SK-N-SH (cell line): ENCODE measurements at regions not wholly inside any gene's neighbourhood (a gene's known extent, or its start where the extent isn't known, plus 50 kb on each side); places are given as distances from the start of the nearest gene placed in this dataset.

ENCODE experiments used
- CHD2 ChIP-seq: fragments of 150-350 bp; IDR thresholded peaks from 2 replicates; pipeline ENCODE4 v1.6.1; 2018; ENCODE audit warnings: low read length; ENCODE audit not compliant: partially characterized antibody
- CTCF ChIP-seq: fragments of 200-600 bp; sonication (generic); IDR thresholded peaks from 2 replicates; pipeline ENCODE4 v1.6.1; 2017; ENCODE audit warnings: antibody characterized with exemption, mild to moderate bottlenecking, moderate library complexity
- FOSL2 ChIP-seq: IDR thresholded peaks from 2 replicates; pipeline ENCODE4 v1.4.0; 2012; ENCODE audit warnings: low read depth, mild to moderate bottlenecking, moderate library complexity, borderline replicate concordance
- MXI1 ChIP-seq: IDR thresholded peaks from 2 replicates; pipeline ENCODE4 v1.6.1; 2012; ENCODE audit warnings: mild to moderate bottlenecking, low read depth, low read length, improper control_type of control experiment
- POLR2AphosphoS5 ChIP-seq: IDR thresholded peaks from 2 replicates; pipeline ENCODE4 v1.6.1; 2012; ENCODE audit warnings: low read depth, low read length
- RAD21 ChIP-seq: IDR thresholded peaks from 2 replicates; pipeline ENCODE4 v1.6.1; 2012; ENCODE audit warnings: mild to moderate bottlenecking, low read length
- RFX5 ChIP-seq: IDR thresholded peaks from 2 replicates; pipeline ENCODE4 v1.6.1; 2012; ENCODE audit warnings: mild to moderate bottlenecking, improper control_type of control experiment, low read length
- TF ChIP-seq, protein P1 (sequence below): IDR thresholded peaks from 2 replicates; pipeline ENCODE4 v1.4.0; 2012; ENCODE audit warnings: low read depth
- TF ChIP-seq, protein P2 (sequence below): fragments of 150-350 bp; IDR thresholded peaks from 2 replicates; pipeline ENCODE4 v1.6.1; 2017; ENCODE audit warnings: antibody characterized with exemption, low read length, low read depth, borderline replicate concordance

DNA sequence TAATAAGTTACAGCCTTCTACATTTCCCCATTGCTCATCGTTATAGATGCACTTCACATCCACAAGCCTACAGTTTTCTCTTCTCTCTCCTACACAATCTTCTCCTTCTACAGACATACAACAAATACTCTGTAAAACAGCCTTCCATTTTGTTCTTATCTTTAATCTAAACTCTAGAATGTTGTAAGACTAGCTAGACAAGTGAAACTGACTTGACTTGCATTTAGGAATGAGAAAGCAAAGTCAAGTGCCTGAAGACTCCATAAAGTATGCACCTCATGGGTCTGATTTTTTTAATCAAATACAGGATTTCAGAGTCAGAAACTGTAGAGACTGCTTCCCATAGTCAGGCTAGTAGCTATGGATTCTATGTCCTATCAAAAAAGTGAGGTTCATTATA is 190.3 kb downstream of the KLHL28 start:
- TF ChIP-seq CTCF, result no peak
- no peak for TF ChIP-seq MXI1
- TF ChIP-seq CHD2, result no peak
- TF ChIP-seq POLR2AphosphoS5, result no peak
- TF ChIP-seq RAD21, result no peak
- no peak for TF ChIP-seq RFX5
- TF ChIP-seq, protein P1, sequence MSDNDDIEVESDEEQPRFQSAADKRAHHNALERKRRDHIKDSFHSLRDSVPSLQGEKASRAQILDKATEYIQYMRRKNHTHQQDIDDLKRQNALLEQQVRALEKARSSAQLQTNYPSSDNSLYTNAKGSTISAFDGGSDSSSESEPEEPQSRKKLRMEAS, result no peak
- TF ChIP-seq, protein P2, sequence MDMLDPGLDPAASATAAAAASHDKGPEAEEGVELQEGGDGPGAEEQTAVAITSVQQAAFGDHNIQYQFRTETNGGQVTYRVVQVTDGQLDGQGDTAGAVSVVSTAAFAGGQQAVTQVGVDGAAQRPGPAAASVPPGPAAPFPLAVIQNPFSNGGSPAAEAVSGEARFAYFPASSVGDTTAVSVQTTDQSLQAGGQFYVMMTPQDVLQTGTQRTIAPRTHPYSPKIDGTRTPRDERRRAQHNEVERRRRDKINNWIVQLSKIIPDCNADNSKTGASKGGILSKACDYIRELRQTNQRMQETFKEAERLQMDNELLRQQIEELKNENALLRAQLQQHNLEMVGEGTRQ, result no peak
- no peak for TF ChIP-seq FOSL2
